ENCODE measurements at regions not wholly inside any gene's neighbourhood (a gene's known extent, or its start where the extent isn't known, plus 50 kb on each side); places are given as distances from the start of the nearest gene placed in this dataset.

DNA sequence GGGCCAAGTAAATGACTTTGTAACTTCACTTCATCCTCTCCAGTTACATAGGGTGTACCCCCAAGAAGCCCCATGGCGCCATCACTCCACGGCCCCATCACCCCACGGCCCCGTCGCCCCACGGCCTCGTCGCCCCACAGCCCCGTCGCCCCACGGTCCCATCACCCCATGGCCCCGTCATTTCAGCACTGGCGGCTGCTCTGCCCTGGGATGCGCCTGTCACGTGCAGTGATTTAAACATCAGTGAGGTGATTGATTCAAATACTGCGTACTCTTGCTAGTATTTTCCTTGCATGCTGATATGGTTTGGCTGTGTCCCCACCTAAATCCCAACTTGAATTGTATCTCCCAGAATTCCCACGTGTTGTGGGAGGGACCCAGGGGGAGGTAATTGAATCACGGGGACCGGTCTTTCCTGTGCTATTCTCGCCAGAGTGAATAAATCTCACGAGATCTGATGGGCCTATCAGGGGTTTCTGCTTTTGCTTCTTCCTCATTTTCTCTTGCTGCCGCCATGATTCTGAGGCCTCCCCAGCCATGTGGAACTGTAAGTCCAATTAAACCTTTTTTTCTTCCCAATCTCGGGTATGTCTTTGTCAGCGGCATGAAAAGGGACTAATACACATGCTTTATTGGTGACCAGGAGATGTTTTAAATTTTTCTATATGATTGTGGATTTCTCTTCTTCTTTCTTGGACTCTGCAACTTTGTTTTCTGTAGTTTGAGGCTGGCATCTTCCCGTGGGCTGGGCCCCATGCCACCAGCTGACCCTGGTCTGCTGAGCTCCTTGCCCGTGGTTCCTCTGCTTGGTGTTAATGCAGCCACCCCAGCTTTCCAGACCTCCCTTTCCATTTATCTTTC is 50.1 kb upstream of the PCBP3 start:
- TF ChIP-seq, protein P1, sequence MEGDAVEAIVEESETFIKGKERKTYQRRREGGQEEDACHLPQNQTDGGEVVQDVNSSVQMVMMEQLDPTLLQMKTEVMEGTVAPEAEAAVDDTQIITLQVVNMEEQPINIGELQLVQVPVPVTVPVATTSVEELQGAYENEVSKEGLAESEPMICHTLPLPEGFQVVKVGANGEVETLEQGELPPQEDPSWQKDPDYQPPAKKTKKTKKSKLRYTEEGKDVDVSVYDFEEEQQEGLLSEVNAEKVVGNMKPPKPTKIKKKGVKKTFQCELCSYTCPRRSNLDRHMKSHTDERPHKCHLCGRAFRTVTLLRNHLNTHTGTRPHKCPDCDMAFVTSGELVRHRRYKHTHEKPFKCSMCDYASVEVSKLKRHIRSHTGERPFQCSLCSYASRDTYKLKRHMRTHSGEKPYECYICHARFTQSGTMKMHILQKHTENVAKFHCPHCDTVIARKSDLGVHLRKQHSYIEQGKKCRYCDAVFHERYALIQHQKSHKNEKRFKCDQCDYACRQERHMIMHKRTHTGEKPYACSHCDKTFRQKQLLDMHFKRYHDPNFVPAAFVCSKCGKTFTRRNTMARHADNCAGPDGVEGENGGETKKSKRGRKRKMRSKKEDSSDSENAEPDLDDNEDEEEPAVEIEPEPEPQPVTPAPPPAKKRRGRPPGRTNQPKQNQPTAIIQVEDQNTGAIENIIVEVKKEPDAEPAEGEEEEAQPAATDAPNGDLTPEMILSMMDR (IDR thresholded peaks at IDR 0.05; ENCODE audit: extremely low read depth in 1 of 2, insufficient read depth in 1 of 2, low read depth in 1 of 2, low read length in 2 of 2), result no peak
- TF ChIP-seq POLR2A (IDR thresholded peaks at IDR 0.05; ENCODE audit: low read depth, low read length) (no peak), MYC (IDR thresholded peaks at IDR 0.05; ENCODE audit: low read depth, low read length) (no peak), POLR2AphosphoS5 (IDR thresholded peaks at IDR 0.05; ENCODE audit: insufficient read depth, low read depth, low read length) (no peak)
- TF ChIP-seq, protein P2, sequence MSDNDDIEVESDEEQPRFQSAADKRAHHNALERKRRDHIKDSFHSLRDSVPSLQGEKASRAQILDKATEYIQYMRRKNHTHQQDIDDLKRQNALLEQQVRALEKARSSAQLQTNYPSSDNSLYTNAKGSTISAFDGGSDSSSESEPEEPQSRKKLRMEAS (IDR thresholded peaks at IDR 0.05; ENCODE audit: insufficient read depth, insufficient read length), result no peak
